Stimulated activated CD4-positive, alpha-beta T cell treated with anti-CD3 and anti-CD28 coated beads, Interleukin-1b, Interleukin-23, amount 100 ng/mL, for 24 hours (primary cell): ENCODE measurements at regions not wholly inside any gene's neighbourhood (a gene's known extent, or its start where the extent isn't known, plus 50 kb on each side); places are given as distances from the start of the nearest gene placed in this dataset.

Experiments used
- DNase-seq, 4 experiments: peaks; one replicate each; pipeline ENCODE4 v3.0.0-alpha.2; 2020; ENCODE audit warnings: low read depth in 4 of 4, low spot score in 1 of 4

- no peak for DNase-seq
Measured at GRCh38 chr13:31081316-31081715, 80.4 kb downstream of the HSPH1 start.

- no peak for DNase-seq
Measured at GRCh38 chr13:31074756-31075155, 86.9 kb downstream of the HSPH1 start.

GRCh38 chr13:31073859-31074718 is 87.6 kb downstream of the HSPH1 start:
- DNase-seq, result peak in 1 of 4 experiments; percentile 25

GRCh38 chr13:31072041-31072440 is 89.7 kb downstream of the HSPH1 start:
- DNase-seq, result no peak

- no peak for DNase-seq
Measured at GRCh38 chr13:31069808-31070534, 91.7 kb downstream of the HSPH1 start.

- DNase-seq, result no peak
Measured at GRCh38 chr13:31068119-31068423, 93.6 kb downstream of the HSPH1 start.

- no peak for DNase-seq
Measured at GRCh38 chr13:31067416-31068118, 94.1 kb downstream of the HSPH1 start.

GRCh38 chr13:31064636-31065035 is 97.1 kb downstream of the HSPH1 start:
- no peak for DNase-seq

GRCh38 chr13:31063772-31064171 is 97.9 kb downstream of the HSPH1 start:
- DNase-seq, result no peak

GRCh38 chr13:31060655-31061054 is 101.0 kb downstream of the HSPH1 start:
- DNase-seq, result no peak

GRCh38 chr13:31060220-31060619 is 101.5 kb downstream of the HSPH1 start:
- DNase-seq, result no peak

- DNase-seq, result no peak
Measured at GRCh38 chr13:31057403-31058033, 104.2 kb downstream of the HSPH1 start.

GRCh38 chr13:31056644-31057271 is 104.9 kb downstream of the HSPH1 start:
- no peak for DNase-seq

- DNase-seq, result no peak
Measured at GRCh38 chr13:31055589-31055988, 106.1 kb downstream of the HSPH1 start.

GRCh38 chr13:31054632-31055031 is 107.1 kb downstream of the HSPH1 start:
- no peak for DNase-seq

GRCh38 chr13:31053896-31054295 is 107.8 kb downstream of the HSPH1 start:
- DNase-seq, result no peak

- DNase-seq, result no peak
Measured at GRCh38 chr13:31053091-31053490, 108.6 kb downstream of the HSPH1 start.

- no peak for DNase-seq
Measured at GRCh38 chr13:31052478-31052877, 109.2 kb downstream of the HSPH1 start.

GRCh38 chr13:31051999-31052398 is 109.7 kb downstream of the HSPH1 start:
- DNase-seq, result no peak

- no peak for DNase-seq
Measured at GRCh38 chr13:31050486-31051400, 111.0 kb downstream of the HSPH1 start.
